NCI-H2029 (cell line): ENCODE measurements at regions not wholly inside any gene's neighbourhood (a gene's known extent, or its start where the extent isn't known, plus 50 kb on each side); places are given as distances from the start of the nearest gene placed in this dataset.
A peak's percentile ranks its signal among the peaks of the same experiment; 100 is the strongest.
"Not testable (repeated sequence)": the region's sequence is repeated elsewhere in the genome, so short reads cannot be mapped to it uniquely, and the experiment has no call there.

ENCODE experiments used
- DNase-seq: peaks from one replicate; lab custom pipeline; 2025; lab: John Stamatoyannopoulos, UW

DNA sequence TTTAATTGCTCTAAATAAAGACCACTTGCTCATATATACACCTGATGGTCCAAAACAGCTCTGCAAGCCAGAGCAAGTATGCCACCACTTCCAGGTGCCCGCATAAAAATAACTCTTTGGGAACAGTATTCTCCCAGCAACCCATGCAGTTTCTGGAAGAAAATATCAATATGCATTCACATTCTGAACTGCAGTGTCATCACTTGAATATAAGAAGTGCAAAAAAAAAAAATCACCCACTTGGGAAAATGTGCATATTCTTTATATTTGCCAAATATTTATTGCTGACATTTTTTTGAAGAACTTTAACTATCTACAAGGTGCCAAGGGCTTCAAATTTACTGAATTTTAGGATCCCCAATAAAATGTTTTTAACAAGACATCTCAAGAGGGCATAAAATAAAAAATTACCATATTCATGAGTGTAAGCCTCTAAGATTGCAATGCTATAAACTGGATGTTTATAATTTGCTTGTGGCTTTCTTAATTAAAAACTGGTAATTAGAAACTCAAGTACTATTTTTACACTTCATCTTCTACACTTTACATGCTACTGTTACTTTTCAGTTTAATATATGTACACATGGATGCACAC lies 360.6 kb upstream of the HNRNPA3 start:
- DNase-seq, result no peak

DNA sequence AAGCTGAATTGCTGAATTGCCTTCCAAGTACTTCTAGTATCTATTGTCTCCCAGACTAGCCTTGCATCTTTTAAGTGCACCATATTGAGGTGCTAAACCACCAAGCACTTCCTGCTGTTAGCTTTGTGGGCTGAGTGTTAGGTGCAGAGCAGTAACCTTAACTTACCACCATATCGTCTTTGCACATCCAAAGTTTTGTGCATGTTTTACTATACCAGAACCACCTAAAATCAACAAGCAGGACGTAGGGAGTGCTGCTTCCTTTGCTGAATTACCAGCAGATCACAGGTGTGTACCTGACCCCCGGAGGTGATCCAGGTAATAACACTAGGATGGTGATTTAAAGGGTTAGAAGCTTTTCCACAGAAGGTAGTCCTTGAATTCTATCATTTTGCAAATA lies 359.9 kb upstream of the HNRNPA3 start:
- DNase-seq, result peak; percentile 24

DNA sequence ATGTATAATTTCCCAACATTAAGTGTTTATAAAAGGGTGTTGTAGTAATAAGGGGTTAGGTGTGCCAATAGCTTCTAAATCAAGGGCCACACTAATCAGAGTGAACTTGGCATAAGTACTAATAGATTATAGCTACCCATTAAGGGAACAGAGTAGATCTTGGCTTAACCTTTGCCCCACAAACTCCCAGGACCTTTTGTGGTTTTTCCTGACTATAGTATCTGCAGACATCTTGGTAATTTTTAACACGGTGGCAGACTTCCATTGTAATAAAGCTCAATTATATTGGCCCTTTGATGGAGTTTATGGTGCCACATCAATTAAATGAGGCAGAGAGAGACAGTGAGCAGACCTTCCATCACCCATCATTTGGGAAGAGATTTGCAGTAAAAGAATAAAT lies 358.5 kb upstream of the HNRNPA3 start:
- no peak for DNase-seq

DNA sequence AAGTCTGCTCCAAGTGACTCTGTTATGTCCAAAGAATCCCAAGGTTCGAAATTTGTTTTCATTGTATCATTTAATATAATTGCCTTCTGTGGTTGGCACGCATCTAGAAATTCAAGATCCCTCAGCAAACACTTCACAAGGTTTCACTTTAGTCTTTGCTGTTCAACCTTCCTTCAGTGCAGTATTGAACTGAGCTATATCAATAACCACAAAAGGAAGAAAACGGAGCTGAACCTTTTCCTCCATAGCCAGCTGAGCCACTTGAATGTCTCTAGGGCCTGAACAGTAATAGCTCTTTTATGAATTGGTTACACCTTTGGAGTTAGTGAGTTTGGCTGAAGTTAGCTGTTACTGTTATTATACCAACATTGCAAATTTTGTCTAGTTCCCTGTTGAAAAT lies 357.7 kb upstream of the HNRNPA3 start:
- peak; percentile 12 for DNase-seq

DNA sequence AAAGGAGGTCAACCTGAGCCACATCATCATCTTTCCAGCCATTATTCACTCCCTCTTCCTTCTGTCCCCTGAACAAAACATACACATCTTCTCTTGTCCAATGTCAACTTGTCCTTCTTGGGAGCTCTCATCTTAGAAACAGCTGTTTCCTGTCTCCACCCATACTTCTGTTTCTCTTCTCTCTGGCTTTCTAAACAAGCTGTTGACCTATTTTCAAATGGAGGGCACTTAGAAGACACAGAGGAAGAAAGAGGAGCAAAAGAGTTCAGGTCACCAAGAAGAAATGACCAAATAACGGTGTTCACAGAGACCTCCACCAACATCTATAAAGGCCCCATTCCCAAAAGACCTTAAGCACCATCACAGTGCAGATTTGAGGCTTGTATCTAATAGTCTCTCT lies 355.9 kb upstream of the HNRNPA3 start:
- DNase-seq, result no peak

DNA sequence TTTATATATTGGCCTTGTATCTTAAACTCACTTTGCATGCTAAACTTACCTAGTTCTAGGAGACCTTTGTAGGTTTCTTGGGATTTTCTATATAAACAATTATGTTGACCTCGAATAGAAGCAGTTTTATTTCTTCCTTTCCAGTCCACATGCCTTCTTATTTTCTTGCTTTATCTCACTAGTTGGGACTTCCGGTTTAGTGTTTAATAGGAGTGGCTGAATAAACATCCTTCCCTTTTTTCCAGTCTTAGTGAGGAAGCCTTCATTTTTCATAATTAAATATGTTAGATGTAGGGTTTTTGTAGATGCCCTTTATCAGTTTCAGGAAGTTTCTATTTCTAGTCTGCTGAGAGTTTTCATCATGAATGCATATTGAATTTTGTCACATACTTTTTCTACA lies 347.3 kb upstream of the HNRNPA3 start:
- no peak for DNase-seq

DNA sequence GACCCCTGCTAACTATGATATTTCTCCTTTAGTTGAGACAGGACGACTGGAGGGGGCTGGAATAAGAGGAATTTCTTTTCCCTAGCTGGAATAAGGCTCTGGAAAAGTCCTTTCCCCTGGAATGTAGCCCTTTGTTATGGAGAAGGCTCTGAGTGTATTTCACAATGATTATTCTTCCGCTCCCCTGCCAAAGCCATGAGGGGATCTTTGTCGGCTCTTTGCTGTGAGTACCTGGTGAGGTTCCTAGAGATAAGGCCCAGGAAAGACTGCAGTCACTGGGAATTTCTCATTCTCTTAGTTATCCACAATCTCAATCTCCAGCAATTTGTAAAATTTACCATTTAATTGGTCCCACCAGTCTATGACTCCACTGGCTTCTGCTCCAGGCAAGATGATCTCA lies 340.2 kb upstream of the HNRNPA3 start:
- no peak for DNase-seq

DNA sequence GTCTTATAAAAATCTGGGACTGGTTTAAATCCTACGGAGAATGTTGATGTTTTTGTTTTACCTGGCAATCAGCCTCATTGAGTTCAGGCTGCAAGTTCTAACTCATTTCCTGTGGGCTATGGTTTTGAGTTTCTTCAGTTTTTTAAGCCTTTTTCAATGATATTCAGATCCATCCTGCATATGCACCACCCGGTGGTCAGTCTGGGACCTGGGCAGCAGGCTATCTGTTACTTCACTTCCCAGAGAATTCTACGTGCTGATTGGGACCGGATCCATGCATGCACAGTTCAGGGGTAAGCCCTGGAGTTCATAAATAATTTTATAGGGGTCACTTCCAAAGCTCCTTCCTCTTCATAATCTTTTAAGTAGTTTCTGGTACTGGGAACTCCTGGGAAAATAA lies 339.2 kb upstream of the HNRNPA3 start:
- no peak for DNase-seq

DNA sequence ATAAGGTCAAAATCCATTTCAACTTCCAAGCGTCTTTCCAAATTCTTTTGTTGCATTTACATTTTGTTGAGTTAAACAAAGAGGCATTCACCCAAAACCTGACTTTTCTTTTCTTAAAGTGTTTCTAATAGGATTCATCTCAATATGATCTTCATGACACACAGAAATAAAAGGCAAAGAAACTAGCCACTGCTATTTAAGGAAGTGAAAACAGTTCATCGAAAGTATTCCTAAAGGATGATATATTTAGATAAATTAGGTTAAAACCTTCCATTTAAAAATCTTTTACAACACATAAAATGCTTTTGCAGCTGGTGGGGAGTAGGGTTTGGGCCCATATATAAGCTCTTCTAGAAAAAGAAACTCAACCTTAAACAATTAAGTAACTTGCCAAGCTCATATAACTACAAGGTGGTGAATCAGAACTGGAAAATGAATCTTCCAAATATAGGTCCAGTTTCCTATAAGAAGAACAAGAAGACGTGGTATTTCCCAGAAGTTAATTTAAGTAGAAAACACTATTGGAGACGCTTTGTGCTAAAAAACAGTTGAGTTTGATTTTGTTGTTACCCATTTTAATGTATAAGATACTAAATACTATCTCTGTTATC lies 336.0 kb upstream of the HNRNPA3 start:
- no peak for DNase-seq

DNA sequence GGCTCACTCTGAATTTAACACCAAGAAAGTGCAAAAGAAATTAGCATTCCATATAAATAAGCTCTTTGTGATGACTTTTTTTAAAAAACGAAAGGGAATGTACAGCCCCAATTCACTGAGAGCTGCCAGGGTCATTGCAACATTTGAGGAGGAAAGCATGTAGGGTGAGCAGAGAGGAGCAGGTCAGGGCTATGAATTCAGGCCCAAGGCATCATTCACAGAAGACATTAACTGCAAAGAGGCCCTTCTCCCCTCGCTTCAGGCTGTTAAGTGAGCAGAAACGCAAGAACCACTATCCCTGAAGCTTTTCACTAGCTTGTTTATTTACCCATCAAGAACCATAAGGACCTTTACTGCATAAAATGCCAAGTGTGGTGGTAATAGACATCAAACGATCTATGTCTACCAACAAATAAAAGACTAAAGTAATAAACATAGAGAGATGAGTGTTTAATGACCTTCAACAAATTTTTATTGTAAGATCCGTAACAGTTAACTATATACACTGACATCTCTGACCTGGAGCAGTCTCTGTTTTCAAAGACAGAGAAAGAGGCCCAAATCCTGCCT lies 333.1 kb upstream of the HNRNPA3 start:
- DNase-seq, result peak; percentile 37

DNA sequence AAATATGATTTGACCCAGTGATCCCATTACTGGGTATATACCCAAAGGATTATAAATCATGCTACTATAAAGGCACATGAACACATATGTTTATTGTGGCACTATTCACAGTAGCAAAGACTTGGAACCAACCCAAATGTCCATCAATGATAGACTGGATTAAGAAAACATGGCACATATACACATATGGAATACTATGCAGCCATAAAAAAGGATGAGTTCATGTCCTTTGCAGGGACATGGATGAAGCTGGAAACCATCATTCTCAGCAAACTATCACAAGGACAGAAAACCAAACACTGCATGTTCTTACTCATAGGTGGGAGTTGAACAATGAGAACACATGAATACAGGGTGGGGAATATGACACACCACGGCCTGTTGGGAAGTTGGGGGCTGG lies 330.5 kb upstream of the HNRNPA3 start:
- not testable (repeated sequence) for DNase-seq

DNA sequence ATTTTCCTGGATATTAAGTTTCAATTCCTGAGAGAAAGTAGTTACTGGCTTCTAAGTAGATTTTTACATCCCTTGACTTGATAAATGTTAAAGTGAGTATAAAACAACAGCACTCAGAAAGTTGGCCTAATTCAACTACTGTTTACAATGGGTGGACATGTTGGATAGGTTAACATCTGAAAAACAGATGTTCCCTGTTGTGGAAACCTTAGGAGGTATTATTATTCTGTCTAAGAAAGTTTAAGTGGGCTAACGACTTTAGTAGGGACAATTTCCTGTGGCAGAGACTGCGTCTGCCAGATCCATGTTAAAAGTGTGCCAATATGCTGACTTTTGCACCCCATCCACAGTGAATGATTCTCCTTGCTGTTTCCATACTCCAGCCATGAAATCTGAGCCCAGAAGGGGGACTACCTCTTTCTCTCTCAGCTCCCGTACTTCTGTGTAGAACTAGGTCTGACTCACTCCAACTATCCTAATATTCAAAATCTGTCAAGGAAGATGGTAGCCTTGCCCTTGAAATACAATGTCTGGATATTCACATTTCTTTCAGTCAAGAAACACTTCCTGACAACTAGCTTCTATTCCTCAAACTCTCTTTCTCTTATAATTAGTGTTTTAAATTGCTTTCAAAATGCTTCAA lies 327.5 kb upstream of the HNRNPA3 start:
- no peak for DNase-seq

DNA sequence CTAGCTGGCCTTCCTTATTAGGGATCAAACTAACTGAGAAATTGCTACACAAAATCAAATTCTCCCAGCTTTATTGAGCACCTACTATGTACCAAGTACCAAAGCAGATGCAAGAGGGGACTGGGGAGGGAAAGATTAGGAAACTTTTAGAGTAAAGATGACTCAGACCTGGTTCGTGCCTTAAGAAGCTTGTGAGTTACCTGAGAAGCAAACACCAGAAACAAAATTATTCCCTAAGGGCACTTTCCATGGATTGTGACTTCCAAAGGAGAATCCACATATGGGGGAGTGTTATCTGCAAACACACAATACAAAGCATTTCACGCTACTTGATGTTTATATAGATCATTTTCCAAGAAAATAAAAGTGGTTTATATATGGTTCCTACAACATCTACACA lies 326.9 kb upstream of the HNRNPA3 start:
- DNase-seq, result no peak

DNA sequence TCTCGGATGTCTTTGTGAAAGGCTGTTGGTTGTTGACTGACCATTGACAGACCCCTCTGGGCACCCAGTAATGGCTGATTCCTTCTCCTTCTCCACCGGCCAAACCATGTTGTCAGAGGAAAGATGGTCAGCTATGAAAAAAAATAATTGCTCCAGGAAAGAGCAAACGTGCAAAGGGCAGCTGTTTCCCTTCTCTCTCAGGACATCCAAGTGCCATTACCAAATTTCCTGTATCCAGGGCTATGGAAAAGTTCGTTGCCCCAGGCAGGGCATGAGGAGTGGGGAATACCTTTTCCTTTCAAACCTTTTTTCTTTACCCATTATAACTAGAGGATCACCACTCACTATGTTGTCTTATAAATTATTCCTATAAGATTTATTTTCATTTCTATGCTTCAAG lies 321.5 kb upstream of the HNRNPA3 start:
- no peak for DNase-seq

DNA sequence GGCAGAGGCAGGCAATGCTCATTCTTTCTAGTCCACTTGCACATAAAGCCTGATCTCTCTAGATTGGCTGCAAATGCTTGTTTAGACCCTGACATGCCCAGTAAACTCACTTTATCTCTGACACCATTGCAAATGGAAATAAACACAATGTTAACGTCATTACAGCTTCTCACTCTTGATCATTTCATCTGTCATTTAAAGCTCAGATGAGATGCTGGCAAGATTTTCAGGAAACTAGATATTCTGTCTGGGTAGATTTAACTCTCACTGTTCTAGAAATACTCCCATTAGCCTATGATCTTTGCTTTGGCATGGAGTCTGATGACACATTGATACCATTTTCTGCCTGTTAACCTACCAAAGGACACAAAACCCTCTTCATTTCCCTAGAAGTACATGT lies 320.7 kb upstream of the HNRNPA3 start:
- peak; percentile 38 for DNase-seq

DNA sequence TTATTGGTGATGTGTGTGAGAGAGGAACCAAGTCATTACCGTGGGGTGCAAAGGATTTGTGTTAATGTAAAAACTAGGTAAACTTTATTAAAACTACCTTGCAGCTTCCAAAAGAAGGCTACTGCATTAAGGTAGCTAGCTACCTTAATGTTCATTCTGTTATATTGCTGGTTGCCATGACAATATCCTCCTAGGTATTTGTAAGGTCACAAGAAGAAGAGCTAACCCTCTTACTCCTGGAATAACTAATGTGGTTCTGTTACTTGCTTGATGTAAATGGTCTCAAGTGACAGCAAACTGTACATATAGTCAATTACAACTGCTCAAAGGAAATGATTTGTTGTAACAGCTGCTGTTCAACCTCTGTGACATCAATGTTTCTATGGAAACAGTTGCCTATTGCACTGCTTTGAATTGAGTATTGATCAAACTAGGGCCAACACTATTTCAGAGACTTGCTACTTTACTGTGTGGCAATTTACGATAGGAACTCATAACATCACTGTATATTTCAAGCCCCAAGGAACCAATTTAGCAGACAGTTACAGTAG lies 319.8 kb upstream of the HNRNPA3 start:
- DNase-seq, result peak; percentile 76

DNA sequence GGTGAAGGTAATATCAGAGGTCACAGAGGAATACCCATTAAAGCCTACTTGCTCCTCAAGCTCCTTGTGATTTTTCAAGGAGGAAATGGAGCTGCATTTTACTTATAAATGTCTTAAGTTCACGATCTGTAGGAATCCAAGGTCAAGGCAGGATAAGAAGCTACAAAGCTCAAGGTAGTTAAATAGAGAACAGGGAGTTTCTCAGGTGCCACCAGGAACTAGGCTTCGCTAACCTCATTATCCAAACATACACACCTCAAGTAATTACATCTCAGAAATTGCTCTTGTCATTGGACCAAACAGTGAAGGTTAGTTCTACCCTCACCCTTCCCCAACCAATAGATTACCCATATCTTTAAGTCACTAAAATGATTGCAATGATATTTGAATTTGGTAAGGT lies 317.4 kb upstream of the HNRNPA3 start:
- DNase-seq, result no peak

DNA sequence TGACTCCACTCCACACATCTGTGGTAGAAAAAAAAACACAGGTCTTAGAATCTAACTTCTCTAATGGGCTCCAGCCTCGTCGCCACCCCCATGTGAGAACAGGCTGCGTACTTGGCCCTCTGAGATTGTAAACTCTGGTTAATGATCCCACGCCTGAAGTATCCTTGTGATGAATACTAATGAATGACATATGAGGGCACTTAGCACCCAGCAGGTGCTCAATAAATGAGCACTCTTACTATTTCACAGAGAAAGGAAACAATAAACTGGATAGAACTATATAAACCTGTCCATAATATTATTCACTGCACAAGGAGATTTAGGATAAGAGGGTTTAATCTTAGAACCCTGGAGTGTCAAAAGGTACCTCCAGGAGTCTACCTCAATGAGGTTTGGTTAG lies 310.1 kb upstream of the HNRNPA3 start:
- peak; percentile 29 for DNase-seq

DNA sequence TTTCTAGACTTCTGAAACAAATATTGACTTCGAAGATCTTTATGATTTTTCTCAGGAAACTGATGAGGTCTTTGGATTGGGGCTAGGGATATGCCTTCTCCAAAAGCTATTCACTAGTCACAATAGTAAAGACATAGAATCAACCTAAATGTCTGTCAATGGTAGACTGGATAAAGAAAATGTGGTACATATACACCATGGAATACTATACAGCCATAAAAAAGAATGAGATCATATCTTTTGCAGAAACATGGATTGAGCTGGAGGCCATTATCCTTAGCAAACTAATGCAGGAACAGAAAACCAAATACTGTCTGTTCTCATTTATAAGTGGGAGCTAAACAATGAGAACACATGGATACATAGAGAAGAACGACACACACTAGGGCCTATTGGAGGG lies 308.5 kb upstream of the HNRNPA3 start:
- DNase-seq, result not testable (repeated sequence)

DNA sequence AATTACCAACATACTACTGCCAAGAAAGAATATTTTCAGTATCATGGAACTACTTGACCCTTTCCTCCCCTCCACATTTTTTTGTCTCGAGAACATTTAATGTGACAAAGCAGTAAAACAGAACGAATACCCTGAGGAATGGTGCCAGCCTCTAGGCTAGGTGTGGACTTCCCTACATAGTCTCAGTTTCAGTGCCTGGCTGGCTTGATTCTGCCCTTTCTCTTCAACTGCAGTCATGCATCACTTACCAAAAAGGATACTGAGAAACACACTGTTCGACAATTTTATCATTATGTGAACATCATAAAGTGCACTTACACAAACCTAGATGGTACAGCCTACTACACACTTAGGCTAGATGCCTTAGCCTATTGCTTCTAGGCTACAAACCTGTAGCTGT lies 305.3 kb upstream of the HNRNPA3 start:
- DNase-seq, result no peak

DNA sequence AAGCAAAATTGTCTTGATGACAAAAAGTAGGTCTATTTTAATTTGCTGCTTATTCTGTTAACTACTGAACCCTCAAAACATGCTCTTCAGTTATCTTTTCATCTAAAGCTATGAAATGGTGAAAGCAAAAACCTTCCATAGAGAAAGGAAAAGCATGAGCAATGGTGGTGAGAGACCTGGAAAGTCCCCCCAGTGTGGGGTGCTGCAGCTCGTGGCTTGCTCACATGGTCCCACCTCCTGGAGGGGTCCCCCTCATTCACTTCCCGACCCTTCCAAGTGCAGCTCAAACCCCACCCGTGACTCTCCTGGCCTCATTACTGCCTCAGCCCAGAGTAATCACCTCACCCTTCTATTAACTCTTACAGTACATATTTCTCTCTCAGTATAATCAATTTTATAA lies 301.8 kb upstream of the HNRNPA3 start:
- no peak for DNase-seq

DNA sequence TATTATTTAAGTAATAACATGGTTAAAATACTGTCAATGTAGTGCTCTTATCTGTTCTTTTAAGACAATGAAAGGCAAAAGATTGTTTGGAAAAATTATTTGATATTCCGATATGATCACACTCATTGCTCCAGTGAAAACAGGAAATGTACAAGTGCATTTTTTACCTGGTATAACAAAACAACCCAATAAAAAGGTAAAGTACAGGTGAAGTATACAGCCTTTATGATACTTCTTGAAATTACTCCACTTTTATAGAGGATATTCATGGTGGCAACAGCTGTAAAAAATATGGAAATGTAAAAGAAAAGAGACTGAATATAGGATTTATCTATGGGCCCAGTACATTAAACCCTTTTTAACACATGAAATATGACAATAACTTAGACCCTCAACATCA lies 298.6 kb upstream of the HNRNPA3 start:
- no peak for DNase-seq

DNA sequence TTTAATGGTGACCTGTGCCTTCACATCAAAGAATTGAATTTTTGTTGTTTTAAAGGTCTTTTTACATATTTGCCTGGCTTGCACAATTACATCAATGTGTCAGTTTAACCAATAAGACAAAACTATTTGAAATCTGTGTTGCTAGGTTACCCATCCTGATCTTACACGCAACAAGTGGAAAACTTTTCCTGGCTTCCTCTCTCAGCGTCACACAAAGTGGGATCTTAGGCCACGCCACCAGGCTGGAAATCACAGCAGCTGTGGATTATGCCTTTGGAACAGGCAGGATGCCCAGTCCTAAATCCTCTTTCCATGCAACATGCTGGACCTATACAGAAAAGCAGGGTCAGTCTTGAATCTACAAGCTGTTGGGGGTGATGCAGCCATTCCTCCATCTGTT lies 298.2 kb upstream of the HNRNPA3 start:
- no peak for DNase-seq
